Daoy (cell line): ENCODE measurements at regions not wholly inside any gene's neighbourhood (a gene's known extent, or its start where the extent isn't known, plus 50 kb on each side); places are given as distances from the start of the nearest gene placed in this dataset.

Source experiments
- DNase-seq: peaks from one replicate; pipeline ENCODE4 v3.0.0-alpha.2; 2015; ENCODE audit warnings: low read depth

GRCh38 chr5:53366245-53366644 lies 114.2 kb upstream of the FST start:
- DNase-seq, result no peak

DNA sequence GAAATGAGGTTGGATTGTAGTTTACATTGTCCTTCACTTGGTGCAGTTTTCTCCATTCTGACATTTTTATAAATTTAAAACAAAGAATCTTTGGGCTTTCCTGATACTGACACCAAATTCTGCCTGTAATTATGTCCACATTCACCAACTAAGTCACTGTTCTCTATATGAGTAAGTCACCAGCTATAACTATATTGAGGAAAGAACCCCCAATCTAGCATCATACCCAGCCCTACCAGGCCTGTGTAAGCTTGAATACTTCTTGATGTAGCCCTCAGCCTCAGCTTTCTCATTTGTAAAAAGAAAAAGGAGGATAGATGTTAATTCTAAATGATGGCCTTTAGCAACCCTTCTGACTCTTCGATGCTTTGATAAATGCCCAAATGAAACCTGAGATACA lies 112.7 kb upstream of the FST start:
- DNase-seq, result no peak

- no peak for DNase-seq
Observed at GRCh38 chr5:53368516-53368915, 111.9 kb upstream of the FST start.

- DNase-seq, result no peak
Observed at GRCh38 chr5:53368966-53369605, 111.3 kb upstream of the FST start.

DNA sequence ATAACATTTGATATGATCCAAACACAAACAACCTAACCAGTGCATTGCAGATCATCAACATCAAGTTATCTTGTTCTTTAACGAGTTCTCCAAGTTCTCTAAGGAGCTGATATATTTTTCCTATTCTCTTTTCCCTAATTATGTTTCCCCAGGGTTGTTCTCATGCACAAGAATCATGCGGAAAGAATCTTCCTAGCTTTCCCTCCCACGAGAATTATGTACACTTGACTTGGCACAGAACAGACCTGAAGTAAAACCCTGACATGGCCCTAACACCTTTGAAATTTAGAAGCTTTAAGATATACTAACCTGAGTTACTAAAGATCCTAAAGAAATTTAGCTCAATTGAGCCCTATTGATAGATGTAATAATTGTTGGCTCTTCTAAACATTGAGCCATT lies 110.7 kb upstream of the FST start:
- DNase-seq, result no peak

GRCh38 chr5:53373451-53374158 lies 106.8 kb upstream of the FST start:
- no peak for DNase-seq

DNA sequence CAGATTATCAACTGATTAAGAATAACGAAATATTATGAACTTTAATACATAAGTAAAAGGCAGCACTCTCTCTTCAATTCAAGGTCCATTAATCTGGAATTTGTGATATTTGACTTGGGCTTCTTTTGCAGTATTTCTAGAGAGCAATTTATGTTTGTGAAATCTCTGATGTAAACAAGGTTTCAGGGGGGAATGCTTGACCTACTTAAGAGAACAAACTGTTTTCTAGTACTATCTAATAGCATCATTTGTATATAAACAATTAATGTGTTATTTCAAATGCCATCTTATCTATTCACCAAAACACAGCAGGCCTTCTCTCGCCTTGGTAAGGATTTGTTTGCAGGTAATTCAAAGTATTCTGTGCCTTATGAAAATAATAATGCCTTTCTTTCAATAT lies 103.6 kb upstream of the FST start:
- DNase-seq, result no peak

- no peak for DNase-seq
Observed at GRCh38 chr5:53378190-53378589, 102.2 kb upstream of the FST start.

DNA sequence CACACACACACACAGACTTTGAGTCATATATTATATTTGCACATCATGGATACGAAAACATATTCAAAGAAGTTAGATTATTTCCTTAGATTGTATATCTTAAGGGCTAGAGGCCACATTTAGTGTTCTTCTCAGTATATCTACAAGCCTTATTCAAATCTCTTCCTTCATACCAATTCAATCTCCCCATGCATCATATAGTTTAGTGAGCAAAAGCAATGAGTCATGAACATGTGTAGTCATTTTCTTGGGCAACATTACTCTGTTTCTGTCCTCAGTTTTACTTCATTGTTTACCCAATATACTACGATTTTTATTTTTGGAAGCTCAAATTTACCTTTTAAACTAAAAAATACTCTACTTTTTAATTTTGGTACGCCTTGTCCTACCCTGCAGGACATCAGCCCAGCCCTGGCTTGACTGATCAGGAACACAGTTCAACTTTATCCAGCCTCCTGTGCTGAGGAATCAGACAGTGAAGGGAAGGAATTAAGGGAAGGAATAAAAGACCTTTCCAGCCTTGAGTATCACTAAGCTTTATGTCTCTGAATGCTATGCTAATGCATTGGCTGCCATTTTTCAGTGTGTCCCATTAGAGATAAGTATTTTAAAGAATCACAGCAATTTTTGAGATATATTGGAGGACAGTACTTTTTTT lies 101.7 kb upstream of the FST start:
- DNase-seq, result no peak

- DNase-seq, result no peak
Observed at GRCh38 chr5:53386341-53386740, 94.1 kb upstream of the FST start.

- no peak for DNase-seq
Observed at GRCh38 chr5:53389093-53389492, 91.3 kb upstream of the FST start.

- DNase-seq, result no peak
Observed at GRCh38 chr5:53392073-53392472, 88.4 kb upstream of the FST start.

DNA sequence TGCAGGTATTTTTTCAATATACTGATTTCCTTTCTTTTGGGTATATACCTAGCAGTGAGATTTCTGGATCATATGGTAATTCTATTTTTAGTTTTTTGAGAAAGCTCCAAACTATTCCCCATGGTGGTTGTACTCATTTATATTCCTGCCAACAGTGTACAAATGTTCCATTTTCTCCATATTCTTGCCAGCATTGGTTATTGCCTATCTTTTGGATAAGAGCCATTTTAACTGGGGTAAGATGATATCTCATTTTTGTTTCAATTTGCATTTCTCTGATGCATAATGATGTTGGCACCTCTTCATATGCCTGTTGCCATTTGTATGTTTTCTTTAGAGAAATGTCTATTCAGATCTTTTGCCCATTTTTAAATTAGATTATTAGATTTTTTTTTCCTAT lies 85.6 kb upstream of the FST start:
- DNase-seq, result no peak

DNA sequence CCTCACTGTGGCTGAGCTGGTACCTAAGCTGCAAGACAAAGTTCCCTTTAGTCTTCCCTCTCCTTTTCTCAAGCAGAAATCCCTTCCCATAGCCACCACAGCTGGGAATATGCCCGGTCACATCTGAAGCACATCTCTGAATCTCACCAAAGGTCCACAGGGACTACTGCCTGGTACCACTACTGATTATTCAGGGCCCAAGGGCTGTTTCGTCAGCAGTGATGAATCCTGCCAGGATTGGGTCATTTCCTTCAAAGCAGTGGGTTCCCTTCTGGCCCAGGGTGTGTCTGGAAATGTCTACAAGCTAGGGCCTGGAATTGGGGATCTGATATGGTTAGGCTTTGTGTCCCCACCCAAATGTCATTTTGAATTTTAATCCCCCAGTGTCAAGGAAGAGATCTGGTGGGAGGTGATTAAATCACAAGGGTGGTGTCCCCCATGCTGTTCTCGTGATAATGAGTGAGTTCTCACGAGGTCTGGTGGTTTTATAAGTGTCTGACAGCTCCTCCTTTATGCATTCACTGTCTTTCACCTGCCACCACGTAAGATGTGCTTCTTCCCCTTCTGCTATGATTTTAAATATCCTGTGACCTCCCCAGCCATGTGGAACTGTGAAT lies 83.2 kb upstream of the FST start:
- no peak for DNase-seq

DNA sequence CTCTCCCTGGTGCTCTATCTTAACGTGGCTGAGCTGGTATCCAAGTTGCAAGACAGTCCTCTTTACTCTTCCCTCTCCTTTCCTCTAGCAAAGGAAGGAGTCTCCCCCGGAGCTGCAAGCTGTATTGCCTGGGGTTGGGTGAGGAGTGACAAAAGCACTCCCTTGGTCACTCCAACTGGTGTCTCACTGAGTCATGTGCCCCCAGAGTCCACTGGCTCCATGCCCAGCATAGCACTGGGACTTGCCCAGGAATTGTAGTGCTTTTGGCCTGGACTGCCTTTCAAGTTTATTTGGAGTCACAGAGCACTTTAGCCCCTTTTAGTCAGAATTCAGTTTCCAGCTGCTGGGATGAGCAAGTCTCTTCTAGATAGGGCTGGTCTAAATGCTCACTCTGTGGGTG lies 82.6 kb upstream of the FST start:
- DNase-seq, result peak; percentile 54

DNA sequence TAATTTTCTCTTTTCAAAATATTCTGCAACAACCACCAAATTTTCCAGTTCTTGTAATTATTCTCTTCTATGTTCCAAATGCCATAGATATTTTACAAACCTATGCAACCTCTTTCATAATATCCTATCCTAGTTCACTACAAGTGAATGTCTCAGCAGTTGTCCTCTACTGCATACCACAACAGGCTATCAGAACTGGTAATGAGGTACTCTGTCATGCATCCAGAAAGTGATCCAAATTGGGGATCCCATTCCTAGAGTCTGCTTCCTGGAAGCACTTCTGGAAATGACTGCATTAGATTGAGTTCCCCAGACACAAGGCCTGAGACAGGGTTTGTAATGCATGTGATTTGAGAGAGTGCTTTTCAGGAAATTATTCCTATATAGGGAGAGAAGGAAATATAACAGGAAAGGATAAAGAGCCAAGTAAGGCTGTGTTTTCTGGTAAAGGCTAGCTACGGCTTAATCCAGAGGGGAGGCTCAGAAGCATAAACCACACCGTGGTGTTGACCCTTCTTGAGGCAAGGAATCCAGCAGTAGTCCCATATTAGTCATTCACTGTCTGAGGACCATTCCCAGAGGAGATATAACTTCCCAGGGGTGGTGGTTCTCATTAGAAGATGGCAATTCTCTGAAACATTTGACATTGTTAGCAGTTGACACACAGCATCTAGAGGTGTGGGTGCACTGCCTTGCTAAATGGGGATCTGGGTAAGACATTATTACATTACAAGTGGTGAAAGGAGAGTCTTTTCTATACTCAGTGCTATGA lies 80.3 kb upstream of the FST start:
- DNase-seq, result no peak

GRCh38 chr5:53403291-53403690 lies 77.1 kb upstream of the FST start:
- no peak for DNase-seq

GRCh38 chr5:53403758-53404157 lies 76.7 kb upstream of the FST start:
- no peak for DNase-seq

DNA sequence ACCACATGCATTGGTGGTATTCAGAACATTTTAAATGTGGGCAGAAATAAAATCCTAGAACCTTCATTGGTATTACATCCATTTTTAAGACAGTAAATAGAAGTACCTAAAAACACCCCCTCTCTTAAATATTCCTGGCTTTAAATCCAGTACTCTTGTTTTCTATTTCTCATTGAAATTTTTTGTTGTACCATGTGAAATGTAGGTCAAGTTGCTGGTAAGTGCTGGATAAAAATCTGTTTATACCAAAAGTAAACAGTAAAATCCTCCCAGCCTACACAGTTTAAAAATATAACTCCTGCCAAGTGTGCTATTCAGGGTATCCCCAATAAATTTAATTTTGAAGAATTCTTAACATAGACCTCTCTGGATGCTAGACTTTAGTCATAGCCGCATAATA lies 75.0 kb upstream of the FST start:
- DNase-seq, result no peak

GRCh38 chr5:53406630-53407316 lies 73.7 kb upstream of the FST start:
- DNase-seq, result peak; percentile 51

GRCh38 chr5:53407373-53407772 lies 73.1 kb upstream of the FST start:
- no peak for DNase-seq

DNA sequence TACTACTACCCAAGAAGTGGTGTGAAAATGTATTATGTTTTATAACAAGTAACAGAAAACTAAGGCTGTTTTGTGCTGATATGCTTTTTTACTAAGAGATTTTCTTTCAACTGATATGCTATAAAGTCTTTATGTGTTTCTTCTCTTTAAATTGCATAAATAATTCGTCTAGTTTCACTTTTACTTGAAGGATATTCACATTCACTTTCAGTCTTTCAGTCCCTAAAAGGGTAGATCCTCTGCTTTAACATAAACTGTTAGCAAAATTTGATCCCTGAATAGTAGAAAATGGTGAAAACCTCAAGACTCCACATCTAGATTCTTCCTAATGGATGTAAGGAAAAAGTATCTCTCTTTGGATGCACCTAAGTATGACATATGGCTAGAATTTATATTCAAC lies 69.0 kb upstream of the FST start:
- no peak for DNase-seq
